K562 (cell line): ENCODE measurements at regions not wholly inside any gene's neighbourhood (a gene's known extent, or its start where the extent isn't known, plus 50 kb on each side); places are given as distances from the start of the nearest gene placed in this dataset.

ENCODE experiments used
- DACH1 ChIP-seq: fragments of 450-650 bp; IDR thresholded peaks from 2 replicates; pipeline ENCODE4 v1.6.1; 2018; ENCODE audit not compliant: partially characterized antibody
- MEF2A ChIP-seq: IDR thresholded peaks from 2 replicates; pipeline ENCODE4 v1.6.1; 2011; ENCODE audit warnings: low read depth, mild to moderate bottlenecking, low read length, moderate library complexity; ENCODE audit not compliant: control insufficient read depth
- NR3C1 ChIP-seq: sonication (generic); formaldehyde crosslinking; IDR thresholded peaks from 2 replicates; pipeline ENCODE4 v1.8.1; 2022; ENCODE audit warnings: missing genetic modification reagents
- PPARD ChIP-seq: fragments of 250-450 bp; sonication (Bioruptor Pico); IDR thresholded peaks from 2 replicates; pipeline ENCODE4 v1.8.0; 2022; ENCODE audit warnings: inconsistent platforms, mild to moderate bottlenecking, moderate library complexity
- SRSF9 ChIP-seq: fragments of 200-400 bp; formaldehyde crosslinking; IDR thresholded peaks from 2 replicates; pipeline ENCODE4 v1.6.1; 2017; ENCODE audit warnings: low read depth, low read length, borderline replicate concordance
- TRIM24 ChIP-seq, 2 experiments: fragments of 450-650 bp; IDR thresholded peaks; 2 replicates each; pipeline ENCODE4 v1.6.1; 2016
- TSC22D4 ChIP-seq: fragments of 450-650 bp; IDR thresholded peaks from 2 replicates; pipeline ENCODE4 v1.6.1; 2016; ENCODE audit warnings: missing genetic modification characterization, missing biosample characterization, control low read depth
- ZBTB40 ChIP-seq, 2 experiments: fragments of 450-650 bp in 1 of 2; sonication (generic) in 1 of 2; formaldehyde crosslinking in 1 of 2; IDR thresholded peaks; 2 replicates each; pipeline versions ENCODE4 v1.7.1 to v1.9.0; 2016 to 2022; ENCODE audit warnings: inconsistent platforms in 1 of 2, mild to moderate bottlenecking in 1 of 2, missing genetic modification reagents in 1 of 2
- TF ChIP-seq, protein P1 (sequence below): fragments of 250-450 bp; sonication (Bioruptor Pico); IDR thresholded peaks from 2 replicates; pipeline ENCODE4 v1.4.0; 2020; ENCODE audit warnings: borderline replicate concordance

DNA sequence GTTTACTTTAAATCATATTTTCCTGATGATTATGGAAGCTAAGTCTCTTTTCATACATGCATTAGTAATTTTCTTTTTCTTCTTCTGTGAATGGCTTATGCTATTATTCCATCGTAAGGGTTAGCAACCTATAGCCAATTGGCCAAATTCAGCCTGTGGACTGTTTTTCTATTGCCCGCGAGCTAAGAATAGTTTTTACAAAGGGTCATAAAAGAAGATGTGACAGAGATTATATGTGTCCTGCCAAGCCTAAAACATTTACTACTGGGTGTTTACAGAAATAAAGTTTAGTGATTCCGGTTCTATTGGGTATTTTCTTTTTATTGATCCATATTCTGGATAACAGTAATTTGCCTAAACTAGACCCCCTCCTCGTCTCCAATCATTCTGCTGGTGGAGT, 268.8 kb upstream of the DIO3 start (continued):
- TF ChIP-seq ZBTB40 (IDR thresholded peaks at IDR 0.05) (no peak), ZBTB40 (CRISPR knock-in tag; IDR thresholded peaks at IDR 0.05) (no peak), DACH1 (no peak), SRSF9 (no peak), TSC22D4 (tag) (no peak), MEF2A (no peak), PPARD (CRISPR knock-in tag) (no peak), NR3C1 (no peak), TRIM24 (IDR thresholded peaks at IDR 0.05) (no peak)
- TF ChIP-seq, protein P1, sequence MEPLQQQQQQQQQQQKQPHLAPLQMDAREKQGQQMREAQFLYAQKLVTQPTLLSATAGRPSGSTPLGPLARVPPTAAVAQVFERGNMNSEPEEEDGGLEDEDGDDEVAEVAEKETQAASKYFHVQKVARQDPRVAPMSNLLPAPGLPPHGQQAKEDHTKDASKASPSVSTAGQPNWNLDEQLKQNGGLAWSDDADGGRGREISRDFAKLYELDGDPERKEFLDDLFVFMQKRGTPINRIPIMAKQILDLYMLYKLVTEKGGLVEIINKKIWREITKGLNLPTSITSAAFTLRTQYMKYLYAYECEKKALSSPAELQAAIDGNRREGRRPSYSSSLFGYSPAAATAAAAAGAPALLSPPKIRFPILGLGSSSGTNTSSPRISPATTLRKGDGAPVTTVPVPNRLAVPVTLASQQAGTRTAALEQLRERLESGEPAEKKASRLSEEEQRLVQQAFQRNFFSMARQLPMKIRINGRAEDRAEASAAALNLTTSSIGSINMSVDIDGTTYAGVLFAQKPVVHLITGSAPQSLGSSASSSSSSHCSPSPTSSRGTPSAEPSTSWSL (CRISPR knock-in tag), result no peak
